GM12865 (cell line): ENCODE measurements at regions not wholly inside any gene's neighbourhood (a gene's known extent, or its start where the extent isn't known, plus 50 kb on each side); places are given as distances from the start of the nearest gene placed in this dataset.

ENCODE experiments used
- DNase-seq: peaks from one replicate; pipeline ENCODE4 v3.0.0; 2010; ENCODE audit warnings: low read depth
- H3K4me3 ChIP-seq: 2 replicates; pipeline ENCODE4 v1.5.1; 2011; ENCODE audit warnings: mild to moderate bottlenecking, low read depth, low read length, control low read depth
- TF ChIP-seq, protein P1 (sequence below): IDR thresholded peaks from 2 replicates; pipeline ENCODE4 v1.5.1; 2011; ENCODE audit warnings: low read length, control low read depth, low read depth, inconsistent platforms; ENCODE audit not compliant: insufficient read depth; ENCODE audit errors: missing control alignments

DNA sequence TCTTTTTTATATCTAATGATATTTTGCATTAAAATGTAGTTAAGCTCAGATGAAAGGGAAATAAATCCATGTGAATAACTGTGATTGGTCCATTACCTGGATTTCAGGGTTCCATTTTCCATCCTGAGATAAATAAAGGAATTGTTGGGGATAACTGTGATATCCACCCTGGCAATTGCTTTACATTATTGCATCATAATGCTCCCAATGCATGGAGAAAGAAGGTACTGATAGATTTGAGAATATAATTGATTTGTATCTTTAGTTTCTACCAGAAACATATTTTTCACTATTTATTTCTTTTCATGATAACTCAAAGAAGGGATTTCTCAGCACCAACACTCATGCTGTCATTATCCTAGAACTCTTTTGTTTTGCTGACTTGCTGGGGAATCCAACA lies 102.0 kb upstream of the KCNQ5 start:
- H3K4me3 ChIP-seq, result no peak overlapping the region
- TF ChIP-seq, protein P1, sequence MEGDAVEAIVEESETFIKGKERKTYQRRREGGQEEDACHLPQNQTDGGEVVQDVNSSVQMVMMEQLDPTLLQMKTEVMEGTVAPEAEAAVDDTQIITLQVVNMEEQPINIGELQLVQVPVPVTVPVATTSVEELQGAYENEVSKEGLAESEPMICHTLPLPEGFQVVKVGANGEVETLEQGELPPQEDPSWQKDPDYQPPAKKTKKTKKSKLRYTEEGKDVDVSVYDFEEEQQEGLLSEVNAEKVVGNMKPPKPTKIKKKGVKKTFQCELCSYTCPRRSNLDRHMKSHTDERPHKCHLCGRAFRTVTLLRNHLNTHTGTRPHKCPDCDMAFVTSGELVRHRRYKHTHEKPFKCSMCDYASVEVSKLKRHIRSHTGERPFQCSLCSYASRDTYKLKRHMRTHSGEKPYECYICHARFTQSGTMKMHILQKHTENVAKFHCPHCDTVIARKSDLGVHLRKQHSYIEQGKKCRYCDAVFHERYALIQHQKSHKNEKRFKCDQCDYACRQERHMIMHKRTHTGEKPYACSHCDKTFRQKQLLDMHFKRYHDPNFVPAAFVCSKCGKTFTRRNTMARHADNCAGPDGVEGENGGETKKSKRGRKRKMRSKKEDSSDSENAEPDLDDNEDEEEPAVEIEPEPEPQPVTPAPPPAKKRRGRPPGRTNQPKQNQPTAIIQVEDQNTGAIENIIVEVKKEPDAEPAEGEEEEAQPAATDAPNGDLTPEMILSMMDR, result no peak
- DNase-seq, result no peak

DNA sequence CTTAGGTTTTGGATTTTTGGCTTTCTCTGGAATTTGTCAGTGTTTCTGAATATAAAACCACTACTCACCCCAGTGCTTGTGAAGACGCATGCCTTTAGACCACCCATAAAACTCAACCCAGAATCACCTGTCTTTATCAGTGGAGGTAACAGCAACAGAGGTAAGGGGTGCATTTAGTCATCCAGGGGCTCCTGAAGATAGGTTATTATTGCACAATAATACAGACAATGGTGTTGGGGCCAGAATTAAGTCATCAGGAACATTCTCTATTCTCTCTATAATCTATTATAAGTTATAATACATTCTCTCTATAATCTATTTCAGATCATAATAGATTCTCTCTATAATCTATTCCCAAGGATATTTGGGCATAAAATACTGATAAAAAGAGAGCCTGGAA lies 100.2 kb upstream of the KCNQ5 start:
- no peak overlapping the region for H3K4me3 ChIP-seq
- DNase-seq, result no peak
- TF ChIP-seq, protein P1, result no peak

DNA sequence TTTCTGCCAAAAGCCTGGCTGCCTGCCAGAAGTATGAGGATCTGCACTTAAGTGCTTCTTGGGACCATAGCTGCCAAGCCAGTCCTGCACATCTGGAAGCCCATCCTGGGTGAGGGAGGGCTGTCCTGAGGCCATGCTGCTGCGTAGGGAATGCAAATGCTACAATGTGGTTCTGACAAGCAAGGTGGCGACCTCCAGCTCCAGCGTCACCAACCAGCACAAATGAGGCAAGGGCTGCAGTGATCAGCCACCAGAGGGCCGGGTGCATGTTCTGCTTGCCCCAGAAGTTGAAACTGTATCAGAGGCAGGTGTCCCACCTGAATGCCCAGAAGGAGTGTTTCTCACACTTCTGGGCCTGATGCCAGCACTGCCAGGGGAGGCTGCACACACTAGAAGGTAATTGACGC lies 99.1 kb upstream of the KCNQ5 start:
- H3K4me3 ChIP-seq, result no peak overlapping the region
- DNase-seq, result peak; percentile 52
- TF ChIP-seq, protein P1, result peak; percentile 47

DNA sequence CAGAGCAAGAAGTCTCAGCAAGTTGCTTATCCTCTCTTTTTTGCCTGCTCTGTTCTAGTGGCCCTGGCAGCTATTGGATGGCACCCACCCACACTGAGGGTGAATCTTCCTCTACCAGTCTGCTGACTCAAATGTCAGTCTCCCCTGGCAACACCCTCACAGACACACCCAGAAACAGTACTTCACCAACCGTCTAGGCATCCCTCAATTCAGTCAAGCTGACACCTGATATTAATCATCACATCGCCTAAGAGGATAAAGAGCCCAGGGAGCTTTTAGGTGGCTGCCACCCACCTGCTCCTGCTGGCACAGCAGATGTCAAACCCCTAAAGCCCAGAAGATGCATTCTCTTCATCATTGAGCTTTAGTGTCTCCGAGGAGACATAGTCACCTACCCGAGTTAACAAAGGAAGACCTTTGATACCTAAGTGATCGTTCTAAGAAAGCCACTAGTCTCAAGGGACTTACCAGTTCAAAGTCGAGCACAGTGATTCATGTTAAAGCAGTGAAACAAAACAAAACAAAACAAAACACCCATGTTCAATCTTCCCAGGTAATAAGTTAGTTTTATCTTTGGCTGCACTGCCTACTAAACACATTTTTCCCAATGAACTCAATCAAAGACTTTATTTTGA lies 97.7 kb upstream of the KCNQ5 start:
- TF ChIP-seq, protein P1, result no peak
- peak; percentile 18 for DNase-seq

DNA sequence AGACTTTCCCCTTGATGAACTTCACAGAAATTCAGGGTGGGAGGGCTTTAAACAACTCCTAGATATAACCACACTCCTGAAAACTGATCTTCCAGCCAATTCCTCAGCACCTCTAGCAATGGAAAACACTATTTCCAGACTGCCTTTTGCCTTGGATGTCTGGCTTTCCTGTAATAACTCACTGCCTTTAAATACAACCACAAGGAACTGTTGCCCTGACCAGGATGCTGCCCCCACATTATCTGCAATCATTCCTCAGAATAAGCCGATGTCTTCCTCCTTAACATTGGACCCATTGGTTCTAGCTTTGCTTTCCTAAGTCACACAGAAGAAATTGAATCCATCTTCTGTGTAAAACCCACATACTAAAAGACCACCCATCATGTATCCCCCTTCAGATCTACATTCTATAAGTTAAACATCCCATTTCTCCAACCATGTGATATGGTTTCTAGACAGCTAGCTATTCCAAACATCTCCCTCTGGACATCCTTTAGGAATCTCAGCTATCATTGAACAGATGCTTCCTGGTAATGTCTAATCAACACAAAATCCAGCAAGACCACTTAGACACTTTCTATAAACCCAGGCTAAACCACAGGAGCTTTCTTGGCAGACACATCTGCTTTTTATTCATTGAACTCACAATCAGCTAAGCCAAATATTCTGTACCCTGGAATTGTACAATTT lies 95.9 kb upstream of the KCNQ5 start:
- TF ChIP-seq, protein P1, result no peak
- no peak overlapping the region for H3K4me3 ChIP-seq
- no peak for DNase-seq

More for the DNA sequence above, 97.7 kb upstream of the KCNQ5 start:
- H3K4me3 ChIP-seq, result no peak overlapping the region

DNA sequence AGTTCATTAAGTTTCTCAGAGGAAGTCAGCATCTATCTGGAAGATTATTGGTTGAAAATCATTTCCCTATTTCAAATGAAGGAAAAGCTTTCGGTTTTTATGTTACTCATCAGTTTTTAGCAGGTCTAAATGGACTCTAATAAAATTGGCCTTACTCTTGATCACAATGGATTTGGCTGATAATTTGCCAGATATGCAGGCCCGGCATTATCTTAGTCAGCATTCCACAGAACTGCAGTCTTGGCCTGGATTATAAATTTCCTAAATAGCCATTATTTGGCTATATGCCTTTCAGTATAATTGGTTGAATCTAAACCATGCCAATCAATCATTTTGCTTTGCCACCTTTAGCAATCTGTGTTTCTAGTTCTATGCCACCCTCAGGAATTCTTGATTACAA lies 91.7 kb upstream of the KCNQ5 start:
- TF ChIP-seq, protein P1, result no peak
- DNase-seq, result no peak
- no peak overlapping the region for H3K4me3 ChIP-seq
